ENCODE measurements at regions not wholly inside any gene's neighbourhood (a gene's known extent, or its start where the extent isn't known, plus 50 kb on each side); places are given as distances from the start of the nearest gene placed in this dataset.

- ChIA-PET POLR2A (no interaction called here), CTCF (no interaction called here)
- DNase-seq (ENCODE audit: extremely low spot score) = no peak
- TF ChIP-seq NFRKB (IDR thresholded peaks at IDR 0.05) (no peak), FOXA1 (IDR thresholded peaks at IDR 0.05) (no peak), ELF4 (IDR thresholded peaks at IDR 0.05) (no peak), FOXM1 (IDR thresholded peaks at IDR 0.05; ENCODE audit: borderline replicate concordance) (no peak), ZNF384 (IDR thresholded peaks at IDR 0.05) (no peak), ARNT (IDR thresholded peaks at IDR 0.05) (no peak), SUZ12 (IDR thresholded peaks at IDR 0.05) (no peak), TARDBP (IDR thresholded peaks at IDR 0.05) (no peak), LEF1 (IDR thresholded peaks at IDR 0.05; ENCODE audit: borderline replicate concordance) (no peak), HDGF (IDR thresholded peaks at IDR 0.05; ENCODE audit: borderline replicate concordance) (no peak), CTBP1 (IDR thresholded peaks at IDR 0.05; ENCODE audit: borderline replicate concordance) (no peak), SP1 (IDR thresholded peaks at IDR 0.05) (no peak), BHLHE40 (IDR thresholded peaks at IDR 0.05; ENCODE audit: borderline replicate concordance) (no peak), FOXK2 (IDR thresholded peaks at IDR 0.05) (no peak), L3MBTL2 (conservative IDR thresholded peaks at IDR 0.05) (no peak)
- TF ChIP-seq, protein P1, sequence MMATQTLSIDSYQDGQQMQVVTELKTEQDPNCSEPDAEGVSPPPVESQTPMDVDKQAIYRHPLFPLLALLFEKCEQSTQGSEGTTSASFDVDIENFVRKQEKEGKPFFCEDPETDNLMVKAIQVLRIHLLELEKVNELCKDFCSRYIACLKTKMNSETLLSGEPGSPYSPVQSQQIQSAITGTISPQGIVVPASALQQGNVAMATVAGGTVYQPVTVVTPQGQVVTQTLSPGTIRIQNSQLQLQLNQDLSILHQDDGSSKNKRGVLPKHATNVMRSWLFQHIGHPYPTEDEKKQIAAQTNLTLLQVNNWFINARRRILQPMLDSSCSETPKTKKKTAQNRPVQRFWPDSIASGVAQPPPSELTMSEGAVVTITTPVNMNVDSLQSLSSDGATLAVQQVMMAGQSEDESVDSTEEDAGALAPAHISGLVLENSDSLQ (IDR thresholded peaks at IDR 0.05) = no peak
These were observed 270.4 kb downstream of the TFAP2C start for GRCh38 chr20:56899506-56899905.

GRCh38 chr20:56900252-56900651 is 271.1 kb downstream of the TFAP2C start:
- no peak for DNase-seq (ENCODE audit: extremely low spot score)

GRCh38 chr20:56903421-56903820 is 274.3 kb downstream of the TFAP2C start:
- POLR2A ChIA-PET = no interaction called here
- no peak for DNase-seq (ENCODE audit: extremely low spot score)
- CTCF ChIA-PET = no interaction called here
- no peak for TF ChIP-seq LEF1 (IDR thresholded peaks at IDR 0.05; ENCODE audit: borderline replicate concordance)
- TF ChIP-seq NFRKB (IDR thresholded peaks at IDR 0.05) = no peak
- TF ChIP-seq, protein P1 (IDR thresholded peaks at IDR 0.05) = no peak
- TF ChIP-seq FOXM1 (IDR thresholded peaks at IDR 0.05; ENCODE audit: borderline replicate concordance) = no peak
- TF ChIP-seq FOXA1 (IDR thresholded peaks at IDR 0.05) = no peak
- TF ChIP-seq HDGF (IDR thresholded peaks at IDR 0.05; ENCODE audit: borderline replicate concordance) = no peak
- TF ChIP-seq ELF4 (IDR thresholded peaks at IDR 0.05) = no peak
- TF ChIP-seq TARDBP (IDR thresholded peaks at IDR 0.05) = no peak
- TF ChIP-seq ZNF384 (IDR thresholded peaks at IDR 0.05) = no peak
- no peak for TF ChIP-seq FOXK2 (IDR thresholded peaks at IDR 0.05)
- TF ChIP-seq L3MBTL2 (conservative IDR thresholded peaks at IDR 0.05) = no peak
- TF ChIP-seq BHLHE40 (IDR thresholded peaks at IDR 0.05; ENCODE audit: borderline replicate concordance) = no peak
- no peak for TF ChIP-seq SP1 (IDR thresholded peaks at IDR 0.05)
- no peak for TF ChIP-seq ARNT (IDR thresholded peaks at IDR 0.05)
- TF ChIP-seq SUZ12 (IDR thresholded peaks at IDR 0.05) = no peak
- TF ChIP-seq CTBP1 (IDR thresholded peaks at IDR 0.05; ENCODE audit: borderline replicate concordance) = no peak

More at GRCh38 chr20:56900252-56900651, 271.1 kb downstream of the TFAP2C start:
- TF ChIP-seq FOXM1 (IDR thresholded peaks at IDR 0.05; ENCODE audit: borderline replicate concordance) (no peak), HDGF (IDR thresholded peaks at IDR 0.05; ENCODE audit: borderline replicate concordance) (no peak), ZNF384 (IDR thresholded peaks at IDR 0.05) (no peak), NFRKB (IDR thresholded peaks at IDR 0.05) (no peak), ARNT (IDR thresholded peaks at IDR 0.05) (no peak), ELF4 (IDR thresholded peaks at IDR 0.05) (no peak), CTBP1 (IDR thresholded peaks at IDR 0.05; ENCODE audit: borderline replicate concordance) (no peak), FOXK2 (IDR thresholded peaks at IDR 0.05) (no peak), SUZ12 (IDR thresholded peaks at IDR 0.05) (no peak)
- ChIA-PET POLR2A (no interaction called here), CTCF (no interaction called here)

DNA sequence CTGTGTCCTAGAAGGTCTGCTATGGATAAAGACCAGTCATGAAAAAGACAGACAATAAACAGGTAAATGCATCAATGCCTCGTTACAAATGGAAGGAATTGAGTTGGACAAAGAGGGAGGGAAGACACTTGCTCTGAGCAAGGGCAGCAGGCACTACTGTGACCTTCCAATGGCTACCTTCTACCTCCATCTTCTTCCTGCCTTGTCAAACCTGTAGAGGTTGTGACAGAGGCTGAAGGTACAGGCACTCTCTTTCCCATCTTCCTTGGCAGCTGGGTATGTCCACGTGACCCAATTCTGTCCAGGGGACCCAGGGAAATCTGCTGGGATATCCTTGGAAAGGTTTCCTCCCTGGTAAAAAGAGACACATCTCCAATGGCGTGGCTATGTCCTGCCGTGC is 274.8 kb downstream of the TFAP2C start:
- TF ChIP-seq SUZ12 (IDR thresholded peaks at IDR 0.05) = no peak
- no peak for TF ChIP-seq LEF1 (IDR thresholded peaks at IDR 0.05; ENCODE audit: borderline replicate concordance)
- ChIA-PET POLR2A (no interaction called here), CTCF (no interaction called here)
- no peak for DNase-seq (ENCODE audit: extremely low spot score)

GRCh38 chr20:56909918-56910714 is 281.0 kb downstream of the TFAP2C start:
- DNase-seq (ENCODE audit: extremely low spot score) = no peak
- ChIA-PET CTCF (no interaction called here), POLR2A (no interaction called here)
- TF ChIP-seq SUZ12 (IDR thresholded peaks at IDR 0.05) (no peak), NFRKB (IDR thresholded peaks at IDR 0.05) (no peak), CTBP1 (IDR thresholded peaks at IDR 0.05; ENCODE audit: borderline replicate concordance) (no peak), TARDBP (IDR thresholded peaks at IDR 0.05) (no peak), FOXK2 (IDR thresholded peaks at IDR 0.05) (no peak), ELF4 (IDR thresholded peaks at IDR 0.05) (no peak), LEF1 (IDR thresholded peaks at IDR 0.05; ENCODE audit: borderline replicate concordance) (no peak), ZNF384 (IDR thresholded peaks at IDR 0.05) (no peak)

GRCh38 chr20:56911946-56912345 is 282.8 kb downstream of the TFAP2C start:
- TF ChIP-seq ZNF384 (IDR thresholded peaks at IDR 0.05) (no peak), CTBP1 (IDR thresholded peaks at IDR 0.05; ENCODE audit: borderline replicate concordance) (no peak), ARNT (IDR thresholded peaks at IDR 0.05) (no peak), ELF4 (IDR thresholded peaks at IDR 0.05) (no peak), LEF1 (IDR thresholded peaks at IDR 0.05; ENCODE audit: borderline replicate concordance) (no peak), FOXA1 (IDR thresholded peaks at IDR 0.05) (no peak), SP1 (IDR thresholded peaks at IDR 0.05) (no peak), NFRKB (IDR thresholded peaks at IDR 0.05) (no peak), FOXK2 (IDR thresholded peaks at IDR 0.05) (no peak), TARDBP (IDR thresholded peaks at IDR 0.05) (no peak), HDGF (IDR thresholded peaks at IDR 0.05; ENCODE audit: borderline replicate concordance) (no peak), BHLHE40 (IDR thresholded peaks at IDR 0.05; ENCODE audit: borderline replicate concordance) (no peak), L3MBTL2 (conservative IDR thresholded peaks at IDR 0.05) (no peak), SUZ12 (IDR thresholded peaks at IDR 0.05) (no peak), FOXM1 (IDR thresholded peaks at IDR 0.05; ENCODE audit: borderline replicate concordance) (no peak)
- TF ChIP-seq, protein P1 (IDR thresholded peaks at IDR 0.05) = no peak
- POLR2A ChIA-PET = no interaction called here
- CTCF ChIA-PET = no interaction called here
- no peak for DNase-seq (ENCODE audit: extremely low spot score)

Data from HEK293T (cell line).